Right ventricle myocardium inferior (tissue), 1 donor: ENCODE measurements at regions not wholly inside any gene's neighbourhood (a gene's known extent, or its start where the extent isn't known, plus 50 kb on each side); places are given as distances from the start of the nearest gene placed in this dataset.
"Not testable (repeated sequence)": the region's sequence is repeated elsewhere in the genome, so short reads cannot be mapped to it uniquely, and the experiment has no call there.

Experiments used
- ATAC-seq: fragments of 200-7000 bp; cut with Tn5 transposase; one replicate; pipeline ENCODE4 v1.9.1; 2020; ENCODE audit warnings: mild to moderate bottlenecking, moderate library complexity
- DNase-seq: peaks from one replicate; pipeline ENCODE4 v3.0.0; 2021; ENCODE audit errors: missing footprints
- intact Hi-C: fragments of 100-400 bp; cut with DNase I; formaldehyde crosslinking; loops from one replicate; pipeline ENCODE4 v1.11.0; 2022
- donor health status: DM: no; HTN: yes; CAD: no; lungs with severe emphysema.

DNA sequence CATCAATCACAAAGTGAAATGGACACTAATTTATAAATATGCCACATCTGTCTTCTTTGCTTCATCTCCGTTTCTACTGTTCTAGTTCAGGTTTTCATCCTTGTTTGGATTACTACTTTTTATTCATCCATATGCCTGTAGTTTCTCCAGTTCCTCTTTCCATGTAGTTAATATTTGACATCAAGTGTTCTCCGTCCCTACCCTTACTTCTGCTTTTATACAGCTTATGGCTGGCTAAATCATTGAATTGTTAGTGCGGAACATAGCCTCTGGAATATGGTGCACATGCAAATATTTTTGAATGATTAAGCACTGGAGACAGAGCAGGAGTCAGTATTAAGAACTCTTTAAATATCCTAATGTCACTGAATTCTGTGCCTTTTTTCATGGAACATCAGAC lies 230.0 kb upstream of the PPP1R3A start:
- ATAC-seq, result no peak
- DNase-seq, result no peak
- intact Hi-C loops, result no loop called here

DNA sequence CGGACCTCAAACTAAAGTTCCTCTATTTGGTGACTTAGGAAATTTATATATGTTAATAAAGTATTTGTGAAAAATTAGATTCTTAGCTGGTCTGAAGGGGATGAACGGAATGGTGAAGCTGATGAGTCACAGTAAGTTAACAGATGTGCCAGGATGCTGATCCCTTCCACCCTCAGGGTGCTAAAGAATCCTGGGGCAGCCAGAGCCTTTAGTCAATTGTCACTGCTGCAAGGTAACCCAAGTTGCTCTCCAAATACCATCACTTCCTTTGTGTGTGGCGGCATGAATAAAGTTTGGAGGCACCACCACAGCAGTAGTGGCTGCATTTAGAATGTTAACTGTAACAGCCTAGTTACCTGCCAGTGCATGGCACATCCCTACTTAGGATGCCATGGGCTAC lies 222.6 kb upstream of the PPP1R3A start:
- ATAC-seq (no peak), DNase-seq (no peak)
- intact Hi-C loops, result no loop called here

DNA sequence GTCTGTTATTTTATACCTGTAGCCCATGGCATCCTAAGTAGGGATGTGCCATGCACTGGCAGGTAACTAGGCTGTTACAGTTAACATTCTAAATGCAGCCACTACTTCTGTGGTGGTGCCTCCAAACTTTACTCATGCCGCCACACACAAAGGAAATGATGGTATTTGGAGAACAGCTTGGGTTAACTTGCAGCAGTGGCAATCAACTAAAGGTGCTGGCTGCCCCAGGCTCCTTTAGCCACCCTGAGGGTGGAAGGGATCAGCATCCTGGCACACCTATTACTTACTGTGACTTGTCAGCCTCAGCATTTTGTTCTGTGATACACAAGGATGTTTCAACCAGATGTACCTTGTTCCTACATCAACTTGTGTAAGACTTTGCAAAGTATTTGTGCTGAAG lies 221.8 kb upstream of the PPP1R3A start:
- intact Hi-C loops, result no loop called here
- DNase-seq, result no peak
- no peak for ATAC-seq

DNA sequence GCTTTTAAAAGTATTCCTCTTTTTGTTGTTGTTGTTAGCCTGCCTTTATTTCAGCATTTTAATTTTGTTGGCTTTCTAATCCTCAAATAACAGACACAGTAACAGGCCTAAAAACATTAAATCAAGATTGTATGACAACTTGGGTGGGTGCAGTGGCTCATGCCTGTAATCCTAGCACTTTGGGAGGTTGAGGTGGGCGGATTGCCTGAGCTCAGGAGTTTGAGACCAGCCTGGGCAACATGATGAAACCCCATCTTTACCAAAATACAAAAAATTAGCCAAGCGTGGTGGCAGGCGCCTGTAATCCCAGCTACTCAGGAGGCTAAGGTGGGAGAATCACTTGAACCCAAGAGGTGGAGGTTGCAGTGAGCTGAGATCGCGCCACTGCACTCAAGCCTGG lies 220.9 kb upstream of the PPP1R3A start:
- intact Hi-C loops, DNase-seq, ATAC-seq: not testable (repeated sequence)

DNA sequence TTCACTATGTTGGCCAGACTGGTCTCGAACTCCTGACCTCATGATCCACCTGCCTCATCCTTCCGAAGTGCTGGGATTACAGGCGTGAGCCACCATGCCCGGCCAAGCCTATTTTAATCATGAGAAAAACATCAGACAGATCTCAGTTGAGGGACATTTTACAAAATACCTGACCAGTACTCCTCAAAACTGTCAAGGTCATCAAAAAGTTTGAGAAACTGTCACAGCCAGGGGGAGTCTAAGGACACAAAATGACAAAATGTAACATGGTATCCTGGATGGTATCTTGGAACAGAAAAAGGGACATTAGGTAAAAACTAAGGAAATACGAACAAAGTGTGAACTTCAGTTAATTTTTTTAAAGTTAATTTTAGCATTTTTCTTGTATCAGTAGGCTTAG lies 219.8 kb upstream of the PPP1R3A start:
- ATAC-seq, result no peak
- no peak for DNase-seq
- intact Hi-C loops, result no loop called here

DNA sequence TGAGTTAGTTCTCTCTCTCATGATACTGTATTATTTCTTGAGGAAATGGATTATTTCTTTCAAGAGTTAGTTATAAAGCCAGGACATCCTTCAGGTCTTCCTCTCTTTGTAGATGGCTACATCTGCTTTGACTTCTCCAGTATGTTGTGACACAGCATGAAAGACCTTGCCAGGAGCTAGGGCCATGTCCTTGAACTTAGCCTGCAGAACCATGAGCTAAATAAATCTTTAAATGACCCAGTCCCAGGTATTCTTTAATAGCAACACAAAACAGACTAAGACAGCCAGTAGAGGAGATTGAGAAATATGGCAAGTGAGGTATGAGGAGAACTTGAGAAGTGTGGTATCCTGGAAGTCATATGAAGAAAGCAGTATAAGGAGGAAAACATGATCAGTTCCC lies 214.9 kb upstream of the PPP1R3A start:
- ATAC-seq (no peak), DNase-seq (no peak)
- intact Hi-C loops, result no loop called here

DNA sequence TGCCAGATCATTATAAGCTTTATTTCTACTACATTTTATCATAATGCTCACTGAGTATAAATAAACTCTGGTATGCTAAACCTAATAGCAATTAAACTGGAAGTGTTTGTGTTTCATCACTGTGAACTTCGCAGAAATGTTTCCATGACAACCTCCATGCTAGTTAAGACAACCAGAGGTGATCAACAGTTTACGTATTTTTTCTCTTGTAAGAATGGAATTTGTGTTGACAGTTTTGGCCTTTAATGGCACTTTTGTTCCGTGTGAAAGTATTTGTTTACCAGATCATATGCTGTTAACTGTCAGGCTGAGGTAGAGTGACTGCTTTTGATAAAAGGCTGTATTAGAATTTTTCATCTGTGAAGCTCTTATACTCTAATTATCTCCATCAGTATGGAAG lies 212.1 kb upstream of the PPP1R3A start:
- no peak for ATAC-seq
- intact Hi-C loops, result no loop called here
- no peak for DNase-seq

DNA sequence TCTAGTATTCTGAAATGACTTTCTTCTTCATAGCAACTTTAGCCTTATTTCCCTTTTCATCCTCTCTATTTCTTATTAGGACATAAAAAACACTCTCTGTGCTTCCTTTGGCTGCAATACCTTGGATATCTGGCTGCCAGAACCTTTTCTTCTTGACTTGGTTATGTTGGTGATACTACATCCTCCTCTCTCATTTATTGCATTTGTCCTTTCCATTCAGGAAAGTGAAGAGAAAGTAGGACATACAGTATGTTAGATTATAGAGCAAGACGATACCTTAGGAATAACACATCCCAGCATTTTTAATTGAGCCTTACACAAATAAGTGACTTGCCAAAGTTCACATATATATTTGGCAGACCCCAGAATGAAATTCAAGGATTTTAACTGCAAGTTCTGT lies 210.1 kb upstream of the PPP1R3A start:
- DNase-seq, result no peak
- intact Hi-C loops, result no loop called here
- no peak for ATAC-seq

DNA sequence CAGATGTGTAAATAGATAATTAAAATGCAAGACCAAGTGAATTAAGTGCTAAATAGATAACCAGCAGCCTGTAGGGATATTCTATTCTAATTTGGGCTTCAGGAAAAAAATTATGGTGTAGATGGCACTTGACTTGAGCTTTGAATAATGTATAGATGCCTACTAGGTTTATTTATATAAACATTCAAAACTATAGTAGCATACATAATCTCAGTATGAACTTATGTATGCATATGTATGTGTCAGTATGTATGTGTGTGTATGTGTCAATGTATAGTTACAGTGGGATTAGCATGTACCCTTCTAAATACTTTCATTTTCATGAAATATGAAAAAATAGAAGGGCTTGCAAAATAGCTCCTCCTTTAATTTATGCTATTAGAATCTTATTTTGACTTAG lies 207.3 kb upstream of the PPP1R3A start:
- intact Hi-C loops, result no loop called here
- ATAC-seq (no peak), DNase-seq (no peak)

DNA sequence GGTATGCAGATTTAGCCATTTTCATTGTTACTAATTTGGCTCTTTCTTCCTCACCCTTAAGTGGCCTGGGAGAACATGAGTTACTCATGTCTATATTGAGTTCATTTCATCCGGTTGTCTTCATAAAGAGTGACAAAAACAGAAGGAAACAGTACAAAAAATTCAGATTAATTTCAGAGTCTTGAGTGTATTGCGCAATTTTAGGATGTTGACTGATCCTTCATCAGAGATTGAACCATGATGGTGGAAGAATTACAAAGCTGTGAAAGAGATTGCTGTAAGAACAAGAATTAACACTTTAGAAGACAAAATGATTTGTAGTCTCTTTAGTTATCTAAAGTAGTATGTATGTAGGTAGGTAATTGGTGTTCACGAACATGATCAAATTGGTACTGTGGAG lies 194.0 kb upstream of the PPP1R3A start:
- no peak for DNase-seq
- ATAC-seq, result no peak
- intact Hi-C loops, result no loop called here

DNA sequence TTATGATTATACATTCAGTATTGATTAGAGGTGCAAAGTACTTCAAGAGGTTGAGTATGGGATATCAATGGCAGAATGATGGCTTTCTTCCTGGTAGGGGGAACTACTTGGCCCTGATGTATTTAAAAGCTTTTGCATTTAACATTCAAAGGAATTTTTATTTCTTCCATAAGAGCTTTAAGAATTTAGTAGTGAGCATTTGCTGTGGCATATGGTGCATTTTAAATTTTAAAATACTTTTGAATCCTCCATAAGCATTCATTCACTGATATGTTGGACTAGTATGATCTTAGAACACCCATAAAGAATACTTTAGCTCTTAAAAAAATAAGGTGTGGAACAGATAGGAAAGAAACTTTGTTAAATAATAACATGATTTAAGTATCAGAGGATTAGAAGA lies 191.9 kb upstream of the PPP1R3A start:
- no peak for ATAC-seq
- intact Hi-C loops, result no loop called here
- DNase-seq, result no peak

DNA sequence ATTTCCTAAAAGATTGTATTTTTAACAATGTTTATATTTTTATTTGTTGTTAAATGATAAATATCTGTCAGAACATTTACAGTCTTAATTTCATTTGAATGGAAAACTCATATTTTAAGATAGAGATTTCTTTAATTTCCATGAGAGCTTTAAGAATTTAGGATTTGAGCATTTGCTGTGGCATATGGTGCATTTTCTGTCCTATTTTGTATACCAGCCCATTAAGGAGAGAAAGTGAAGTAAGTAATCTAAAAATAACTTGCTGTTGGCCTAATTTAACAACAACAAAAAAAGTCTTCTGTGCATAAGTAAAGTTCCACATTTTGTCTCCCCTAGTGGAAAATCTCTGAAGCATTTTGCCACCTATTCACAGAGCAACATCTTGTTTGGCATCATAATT lies 190.9 kb upstream of the PPP1R3A start:
- DNase-seq (no peak), ATAC-seq (no peak)
- intact Hi-C loops, result no loop called here

DNA sequence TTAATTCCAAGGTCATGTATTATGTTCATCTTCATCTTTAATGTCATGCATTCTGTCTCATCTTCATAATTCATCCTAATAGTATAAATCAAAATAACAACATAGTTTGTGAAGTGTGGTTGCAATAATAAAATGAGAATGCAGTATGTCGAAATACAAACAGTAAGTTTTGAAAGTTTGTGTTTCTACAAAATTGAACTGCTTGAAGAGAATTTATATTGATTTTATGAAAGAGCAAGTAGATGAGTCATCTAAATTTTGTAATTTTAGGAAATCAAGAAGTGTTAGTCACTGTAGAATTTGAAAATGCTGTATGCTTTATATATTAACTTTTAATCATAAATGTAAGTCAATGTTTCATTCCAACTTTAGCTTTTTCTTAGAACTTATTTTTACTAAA lies 190.5 kb upstream of the PPP1R3A start:
- intact Hi-C loops, result no loop called here
- no peak for ATAC-seq
- DNase-seq, result no peak

DNA sequence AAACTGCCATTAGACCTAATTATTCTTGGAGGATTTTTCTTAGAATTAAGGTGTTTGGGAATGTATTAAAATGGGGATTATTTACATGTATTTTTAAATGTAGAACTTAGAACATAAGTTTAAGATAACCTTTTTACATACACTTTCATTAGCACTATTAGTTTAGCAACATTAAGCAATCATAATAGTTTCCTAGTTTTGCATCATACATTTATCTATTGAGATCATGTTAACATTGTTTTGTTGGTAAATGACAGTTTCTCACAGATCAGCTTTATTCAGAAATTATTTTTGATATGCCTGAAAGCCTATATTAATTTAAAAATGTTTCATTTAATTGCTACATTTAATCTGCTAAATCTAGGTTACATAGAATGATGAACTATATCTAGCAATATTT lies 189.7 kb upstream of the PPP1R3A start:
- no peak for ATAC-seq
- intact Hi-C loops, result no loop called here
- no peak for DNase-seq

DNA sequence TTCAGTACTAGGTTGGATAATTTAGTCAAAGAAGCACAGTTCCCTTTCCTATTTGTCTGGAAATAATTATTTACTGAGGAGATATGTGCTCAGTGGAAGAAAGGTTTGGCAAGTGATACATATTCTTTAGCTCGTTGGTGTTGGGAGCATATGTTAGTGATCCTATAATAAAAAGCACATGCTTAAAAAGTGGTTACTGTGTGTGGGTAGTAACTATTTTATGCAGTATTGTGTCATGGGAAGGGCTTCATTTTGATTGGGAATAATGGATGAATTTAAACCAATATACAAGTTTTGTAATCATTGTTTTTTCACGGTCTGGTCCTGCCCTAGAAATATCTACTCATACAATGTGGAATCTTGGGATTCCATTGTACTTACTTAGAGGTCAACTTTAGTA lies 188.7 kb upstream of the PPP1R3A start:
- DNase-seq (no peak), ATAC-seq (no peak)
- intact Hi-C loops, result no loop called here

DNA sequence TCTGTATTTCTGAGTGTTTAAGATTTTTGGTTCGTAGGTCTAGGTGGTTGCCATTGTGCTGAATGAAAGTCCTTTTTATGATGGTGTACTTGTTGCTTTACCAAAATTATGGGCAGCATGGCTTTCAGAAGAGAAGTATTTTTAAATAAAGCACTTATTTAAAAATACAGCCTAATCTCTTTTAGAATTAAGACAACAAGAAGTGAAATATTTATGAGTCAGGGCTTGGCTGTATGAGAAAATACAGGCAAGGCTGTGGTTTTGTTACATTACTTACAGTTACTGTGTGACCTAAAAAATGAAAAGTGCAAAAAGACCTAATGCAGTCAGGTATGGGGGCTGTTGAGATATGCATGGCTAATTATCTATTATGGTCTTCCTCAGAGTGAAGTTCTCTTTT lies 185.2 kb upstream of the PPP1R3A start:
- ATAC-seq, result no peak

DNA sequence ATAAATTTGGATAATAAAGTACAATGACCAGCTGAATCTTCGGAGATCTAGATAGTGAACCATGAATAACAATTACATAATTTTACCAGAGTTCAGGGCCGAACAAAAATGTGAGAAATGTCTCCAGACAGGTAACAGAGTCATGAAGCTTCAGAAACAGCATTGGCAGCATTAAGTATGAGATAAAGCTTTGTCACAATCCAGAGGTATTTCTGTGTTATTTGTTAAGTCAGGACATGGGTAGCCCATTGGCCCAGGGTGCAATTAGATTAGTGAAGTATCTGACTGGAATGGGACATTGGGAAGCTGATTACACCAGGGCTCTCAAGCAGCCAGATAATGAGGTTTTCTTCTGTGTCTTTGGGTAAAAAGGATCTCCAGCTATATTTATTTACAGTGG lies 184.2 kb upstream of the PPP1R3A start:
- intact Hi-C loops, result no loop called here
- ATAC-seq (no peak), DNase-seq (no peak)

More for the DNA sequence above, 185.2 kb upstream of the PPP1R3A start:
- no peak for DNase-seq
- intact Hi-C loops, result no loop called here

DNA sequence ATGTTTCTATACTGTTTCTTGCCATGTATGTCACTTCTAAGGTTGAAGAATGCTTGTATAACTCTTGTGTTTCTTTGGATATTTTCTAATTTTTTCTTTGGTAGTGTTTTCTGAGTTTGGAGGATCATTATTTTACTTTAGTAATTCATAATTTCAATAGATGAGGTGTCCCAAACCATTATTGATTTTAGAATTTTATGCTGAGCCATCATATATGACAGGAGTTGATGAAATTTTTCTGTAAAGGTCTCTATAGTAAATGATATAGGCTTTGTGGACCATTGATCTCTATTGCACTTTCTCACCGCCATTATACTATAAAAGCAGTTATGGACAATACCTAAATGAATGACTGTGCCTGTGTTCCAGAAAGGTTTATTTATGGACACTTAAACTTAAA lies 183.3 kb upstream of the PPP1R3A start:
- no peak for DNase-seq
- intact Hi-C loops, result no loop called here
- no peak for ATAC-seq

DNA sequence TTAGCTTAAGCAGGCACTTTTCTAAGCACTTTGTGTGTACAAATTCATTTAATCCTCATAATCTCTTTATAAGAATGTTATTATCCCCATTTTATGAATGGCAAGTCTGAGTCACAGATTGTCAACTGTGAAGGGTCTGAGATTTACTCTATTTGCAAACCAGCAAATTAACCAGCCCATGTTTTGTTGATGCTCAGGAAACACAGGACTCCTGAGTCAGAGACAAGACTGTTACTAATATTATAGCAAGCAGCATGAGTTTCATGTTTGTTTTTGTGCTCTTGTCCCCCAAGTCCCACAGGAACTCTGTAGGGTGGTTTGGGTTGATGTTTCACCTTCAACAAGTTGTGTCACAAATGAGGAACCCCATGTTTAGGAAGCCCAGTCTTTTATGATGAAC lies 182.0 kb upstream of the PPP1R3A start:
- no peak for ATAC-seq

DNA sequence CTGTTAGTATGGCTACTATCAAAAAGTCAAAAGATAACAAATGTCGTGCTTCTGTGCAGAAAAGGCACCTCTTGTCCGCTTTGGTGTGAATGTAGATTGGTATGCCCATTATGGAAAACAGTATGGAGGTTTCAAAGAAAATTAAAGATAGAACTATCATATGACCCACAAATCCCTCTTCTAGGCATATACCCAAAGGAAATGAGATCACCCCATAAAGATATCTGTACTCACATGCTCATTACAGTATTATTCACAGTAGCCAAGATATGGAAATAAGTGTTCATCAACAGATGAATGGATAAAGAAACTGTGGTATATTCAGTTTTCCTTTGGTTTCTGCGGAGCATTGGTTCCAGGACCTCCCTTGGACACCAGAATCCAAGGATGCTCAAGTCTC lies 180.5 kb upstream of the PPP1R3A start:
- intact Hi-C loops, result no loop called here
- DNase-seq, result no peak
- ATAC-seq, result no peak

More for the DNA sequence above, 182.0 kb upstream of the PPP1R3A start:
- intact Hi-C loops, result no loop called here
- no peak for DNase-seq

DNA sequence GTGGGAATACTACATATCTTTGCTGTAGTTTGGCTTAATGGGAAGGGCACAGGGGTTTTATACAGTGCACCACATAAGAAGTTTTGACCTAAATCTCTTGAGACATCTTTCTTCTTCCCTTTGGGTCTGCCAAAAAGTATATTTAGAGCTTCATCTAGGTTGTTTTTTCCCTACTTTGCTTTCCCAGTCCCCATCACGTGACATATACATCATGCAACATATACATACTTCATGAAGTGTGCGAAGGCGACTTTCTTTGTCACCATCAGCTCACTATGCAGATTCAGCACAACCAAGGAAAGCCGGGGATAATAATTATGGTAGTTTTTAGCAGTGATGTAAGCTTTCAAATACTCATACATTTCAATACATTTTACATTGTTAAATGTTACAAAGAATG lies 177.1 kb upstream of the PPP1R3A start:
- ATAC-seq, result no peak
- no peak for DNase-seq
- intact Hi-C loops, result no loop called here

DNA sequence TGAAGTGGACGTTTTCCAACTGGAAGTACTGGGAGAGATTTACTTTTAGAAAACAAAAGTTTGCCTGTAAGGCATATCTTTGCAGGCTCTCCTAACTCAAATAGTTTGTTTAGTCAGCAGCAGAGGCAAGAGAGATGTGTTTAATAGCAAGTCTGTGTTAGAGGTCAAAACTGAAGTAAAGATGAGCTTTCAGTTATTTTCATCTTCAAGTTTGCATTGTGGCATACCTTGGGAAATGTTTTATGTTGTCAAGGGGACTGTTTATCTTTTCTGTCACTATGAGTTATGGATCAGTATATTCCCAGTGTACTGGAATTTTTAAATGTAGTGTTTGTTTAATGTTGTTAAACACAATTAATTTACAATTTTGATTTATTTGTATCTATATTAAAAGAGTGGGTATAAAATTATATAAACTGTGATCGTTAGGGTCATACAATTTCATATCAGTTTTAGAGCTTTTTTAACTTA lies 169.7 kb upstream of the PPP1R3A start:
- intact Hi-C loops, result loop anchor here (5.0 kb wide), 2 partner anchors 324 to 444 kb away; partner anchors contain the start of gene FOXP2

More for the DNA sequence above, 169.7 kb upstream of the PPP1R3A start:
- ATAC-seq (no peak), DNase-seq (no peak)
